ENCODE measurements at regions not wholly inside any gene's neighbourhood (a gene's known extent, or its start where the extent isn't known, plus 50 kb on each side); places are given as distances from the start of the nearest gene placed in this dataset.

DNA sequence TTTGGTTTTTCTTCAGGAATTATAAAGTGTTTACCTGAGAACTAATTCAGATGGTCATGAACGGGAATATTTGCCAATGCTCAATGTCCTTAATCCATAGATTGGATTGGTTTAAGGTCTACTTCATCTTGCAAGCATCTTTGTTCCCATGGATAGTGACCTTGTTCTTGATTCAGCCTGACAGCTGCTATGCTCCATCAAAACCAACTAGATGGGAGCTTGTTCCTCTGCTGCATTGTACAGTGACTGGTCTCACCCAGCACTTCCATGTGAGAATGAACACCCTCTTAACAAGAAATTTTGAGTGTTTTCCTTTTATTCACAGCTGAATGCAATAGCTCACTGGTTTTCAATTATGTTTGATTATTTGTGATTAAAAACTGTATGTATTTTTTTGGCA is 312.6 kb upstream of the ACTBL2 start:
- ATAC-seq (ENCODE audit: low FRiP score in 2 of 2) = no peak

DNA sequence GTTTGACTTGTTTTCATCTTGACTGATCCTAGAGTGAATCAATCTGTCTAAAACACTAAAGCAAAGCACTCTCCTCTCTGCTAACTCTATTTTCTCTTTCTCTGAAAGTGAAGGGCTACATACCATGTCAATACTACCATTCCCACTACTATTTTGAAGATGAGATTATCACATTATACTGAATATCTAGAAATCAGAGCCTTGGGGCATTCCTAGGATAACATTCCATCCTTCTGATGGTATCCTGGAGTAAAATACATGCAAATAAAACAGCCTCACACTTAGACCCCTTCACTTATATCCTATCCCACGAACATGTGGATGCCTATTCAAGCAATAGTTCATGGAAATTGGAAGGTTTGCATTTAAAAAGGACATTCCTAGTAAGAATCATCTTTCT is 309.3 kb upstream of the ACTBL2 start:
- H3K36me3 ChIP-seq = no peaks in the 10 kb centered on the region
- no peaks in the 10 kb centered on the region for H3K4me1 ChIP-seq
- H3K27ac ChIP-seq = no peak overlapping the region
- no peaks in the 10 kb centered on the region for H3K27me3 ChIP-seq
- ATAC-seq (ENCODE audit: low FRiP score in 2 of 2) (no peak), DNase-seq (no peak)
- WGBS, 2 donors = 89% methylated on average over 1 of the region's 1 CpG
- H3K9me3 ChIP-seq = no peaks in the 10 kb centered on the region
- H3K4me3 ChIP-seq = no peak overlapping the region
- TF ChIP-seq EP300 (IDR thresholded peaks at IDR 0.05) (no peak), POLR2AphosphoS5 (IDR thresholded peaks at IDR 0.05) (no peak), POLR2A (IDR thresholded peaks at IDR 0.05) (no peak)
- TF ChIP-seq, protein P1, sequence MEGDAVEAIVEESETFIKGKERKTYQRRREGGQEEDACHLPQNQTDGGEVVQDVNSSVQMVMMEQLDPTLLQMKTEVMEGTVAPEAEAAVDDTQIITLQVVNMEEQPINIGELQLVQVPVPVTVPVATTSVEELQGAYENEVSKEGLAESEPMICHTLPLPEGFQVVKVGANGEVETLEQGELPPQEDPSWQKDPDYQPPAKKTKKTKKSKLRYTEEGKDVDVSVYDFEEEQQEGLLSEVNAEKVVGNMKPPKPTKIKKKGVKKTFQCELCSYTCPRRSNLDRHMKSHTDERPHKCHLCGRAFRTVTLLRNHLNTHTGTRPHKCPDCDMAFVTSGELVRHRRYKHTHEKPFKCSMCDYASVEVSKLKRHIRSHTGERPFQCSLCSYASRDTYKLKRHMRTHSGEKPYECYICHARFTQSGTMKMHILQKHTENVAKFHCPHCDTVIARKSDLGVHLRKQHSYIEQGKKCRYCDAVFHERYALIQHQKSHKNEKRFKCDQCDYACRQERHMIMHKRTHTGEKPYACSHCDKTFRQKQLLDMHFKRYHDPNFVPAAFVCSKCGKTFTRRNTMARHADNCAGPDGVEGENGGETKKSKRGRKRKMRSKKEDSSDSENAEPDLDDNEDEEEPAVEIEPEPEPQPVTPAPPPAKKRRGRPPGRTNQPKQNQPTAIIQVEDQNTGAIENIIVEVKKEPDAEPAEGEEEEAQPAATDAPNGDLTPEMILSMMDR (IDR thresholded peaks at IDR 0.05) = no peak

More for the DNA sequence above, 312.6 kb upstream of the ACTBL2 start:
- TF ChIP-seq POLR2AphosphoS5 (IDR thresholded peaks at IDR 0.05) (no peak), POLR2A (IDR thresholded peaks at IDR 0.05) (no peak), EP300 (IDR thresholded peaks at IDR 0.05) (no peak)
- TF ChIP-seq, protein P1 (IDR thresholded peaks at IDR 0.05) = no peak
- no peak overlapping the region for H3K4me3 ChIP-seq
- no peak for DNase-seq
- no peaks in the 10 kb centered on the region for H3K9me3 ChIP-seq
- no peaks in the 10 kb centered on the region for H3K4me1 ChIP-seq
- H3K36me3 ChIP-seq = no peaks in the 10 kb centered on the region
- H3K27ac ChIP-seq = no peak overlapping the region
- H3K27me3 ChIP-seq = no peaks in the 10 kb centered on the region
- 89 to 97% methylated on average over 1 of the region's 1 CpG for WGBS, 2 donors

GRCh38 chr5:57785946-57786345 is 303.3 kb upstream of the ACTBL2 start:
- ATAC-seq (ENCODE audit: low FRiP score in 2 of 2) (no peak), DNase-seq (no peak)
- H3K4me1 ChIP-seq = peaks cover 0 to 17% (median 9%) of the 10 kb centered on the region in 4 donors
- 72 to 87% methylated on average over 2 of the region's 2 CpGs for WGBS, 2 donors
- H3K9me3 ChIP-seq = no peaks in the 10 kb centered on the region
- H3K27me3 ChIP-seq = no peaks in the 10 kb centered on the region
- TF ChIP-seq, protein P1 (IDR thresholded peaks at IDR 0.05) = no peak
- TF ChIP-seq POLR2A (IDR thresholded peaks at IDR 0.05) (no peak), EP300 (IDR thresholded peaks at IDR 0.05) (no peak), POLR2AphosphoS5 (IDR thresholded peaks at IDR 0.05) (no peak)
- no peak overlapping the region for H3K4me3 ChIP-seq
- H3K27ac ChIP-seq = no peak overlapping the region
- no peaks in the 10 kb centered on the region for H3K36me3 ChIP-seq

DNA sequence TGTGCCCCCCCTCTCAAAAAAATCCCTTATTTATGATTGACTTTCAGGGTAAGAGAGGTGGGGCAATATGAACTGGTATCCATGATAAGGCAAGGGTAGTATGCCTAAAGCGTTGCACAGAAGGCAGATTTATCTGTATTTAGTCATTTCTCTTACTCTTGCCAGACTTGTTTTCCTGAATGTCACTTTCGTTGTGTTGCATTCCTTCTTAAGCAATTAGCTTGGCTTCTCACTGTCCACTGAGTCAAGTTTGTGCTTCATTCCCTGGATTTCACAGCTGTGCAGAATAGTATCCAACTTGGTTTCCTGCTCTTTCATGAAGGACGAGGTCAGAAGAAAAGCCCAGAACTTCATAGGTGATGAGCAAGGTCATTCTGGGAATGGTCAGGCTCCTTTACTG is 301.5 kb upstream of the ACTBL2 start:
- TF ChIP-seq, protein P1 (IDR thresholded peaks at IDR 0.05) = no peak
- TF ChIP-seq EP300 (IDR thresholded peaks at IDR 0.05) (no peak), POLR2A (IDR thresholded peaks at IDR 0.05) (no peak), POLR2AphosphoS5 (IDR thresholded peaks at IDR 0.05) (no peak)
- peak overlapping the region in 1 of 4 donors; percentile 13 for H3K4me3 ChIP-seq
- H3K27me3 ChIP-seq = no peaks in the 10 kb centered on the region
- no peaks in the 10 kb centered on the region for H3K36me3 ChIP-seq
- WGBS, 2 donors = 57% methylated on average over 3 of the region's 3 CpGs
- H3K9me3 ChIP-seq = no peaks in the 10 kb centered on the region
- peaks cover 8 to 26% (median 15%) of the 10 kb centered on the region in 4 donors for H3K4me1 ChIP-seq
- DNase-seq (no peak), ATAC-seq (ENCODE audit: low FRiP score in 2 of 2) (no peak)
- peak overlapping the region in 2 of 4 donors; percentile 14 to 62 for H3K27ac ChIP-seq

GRCh38 chr5:57783693-57784092 is 301.1 kb upstream of the ACTBL2 start:
- DNase-seq (no peak), ATAC-seq (ENCODE audit: low FRiP score in 2 of 2) (no peak)
- Histone ChIP-seq H3K36me3 (no peaks in the 10 kb centered on the region), H3K4me1 (peaks cover 8 to 26% (median 15%) of the 10 kb centered on the region in 4 donors), H3K27me3 (no peaks in the 10 kb centered on the region), H3K4me3 (peak overlapping the region in 2 of 4 donors; percentile 13 to 20), H3K9me3 (no peaks in the 10 kb centered on the region), H3K27ac (peak overlapping the region in 2 of 4 donors; percentile 2 to 62)
- no peak for TF ChIP-seq POLR2AphosphoS5 (IDR thresholded peaks at IDR 0.05)
- TF ChIP-seq, protein P1 (IDR thresholded peaks at IDR 0.05) = no peak
- no peak for TF ChIP-seq POLR2A (IDR thresholded peaks at IDR 0.05)
- no peak for TF ChIP-seq EP300 (IDR thresholded peaks at IDR 0.05)
- 10 to 48% methylated on average over 2 of the region's 2 CpGs for WGBS, 2 donors
